Ovary (tissue), 3 donors: ENCODE measurements at regions not wholly inside any gene's neighbourhood (a gene's known extent, or its start where the extent isn't known, plus 50 kb on each side); places are given as distances from the start of the nearest gene placed in this dataset.

ENCODE experiments used
- EP300 ChIP-seq: sonication (generic); formaldehyde crosslinking; IDR thresholded peaks from one replicate; pipeline ENCODE4 v1.6.1; 2017; ENCODE audit warnings: antibody characterized with exemption
- POLR2A ChIP-seq: fragments of 450-650 bp; IDR thresholded peaks from one replicate; pipeline ENCODE4 v1.6.1; 2017; ENCODE audit warnings: antibody characterized with exemption, mild to moderate bottlenecking, moderate library complexity
- TF ChIP-seq, protein P1 (sequence below), 3 donors: fragments of 450-650 bp in 2 of 3; fragments of 200-600 bp in 1 of 3; IDR thresholded peaks; one replicate each; pipeline versions ENCODE4 v1.5.1 to v1.8.0; 2016 to 2022; ENCODE audit warnings: antibody characterized with exemption in 3 of 3, mild to moderate bottlenecking in 1 of 3
- donor health status: DM: no; HTN: no; CAD: no.

DNA sequence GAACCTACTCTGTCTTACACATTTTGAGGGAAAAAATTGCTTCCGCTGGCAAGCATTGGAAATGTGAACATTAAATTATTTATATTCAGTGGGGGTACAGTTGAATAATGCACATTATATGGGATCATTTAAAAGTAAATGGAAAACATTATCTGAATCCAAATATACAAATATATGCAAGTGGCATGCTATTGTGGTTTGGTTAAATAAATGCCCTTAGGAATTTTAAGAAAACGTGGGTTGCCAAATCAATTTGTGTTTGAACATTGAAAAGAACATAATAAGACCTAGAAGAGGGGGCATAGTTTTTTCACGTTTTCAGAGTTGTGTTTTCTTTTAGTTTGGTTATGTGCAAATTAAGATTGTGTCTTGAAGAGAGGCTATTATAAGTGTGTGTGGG is 230.5 kb upstream of the PRKX start:
- TF ChIP-seq, protein P1, sequence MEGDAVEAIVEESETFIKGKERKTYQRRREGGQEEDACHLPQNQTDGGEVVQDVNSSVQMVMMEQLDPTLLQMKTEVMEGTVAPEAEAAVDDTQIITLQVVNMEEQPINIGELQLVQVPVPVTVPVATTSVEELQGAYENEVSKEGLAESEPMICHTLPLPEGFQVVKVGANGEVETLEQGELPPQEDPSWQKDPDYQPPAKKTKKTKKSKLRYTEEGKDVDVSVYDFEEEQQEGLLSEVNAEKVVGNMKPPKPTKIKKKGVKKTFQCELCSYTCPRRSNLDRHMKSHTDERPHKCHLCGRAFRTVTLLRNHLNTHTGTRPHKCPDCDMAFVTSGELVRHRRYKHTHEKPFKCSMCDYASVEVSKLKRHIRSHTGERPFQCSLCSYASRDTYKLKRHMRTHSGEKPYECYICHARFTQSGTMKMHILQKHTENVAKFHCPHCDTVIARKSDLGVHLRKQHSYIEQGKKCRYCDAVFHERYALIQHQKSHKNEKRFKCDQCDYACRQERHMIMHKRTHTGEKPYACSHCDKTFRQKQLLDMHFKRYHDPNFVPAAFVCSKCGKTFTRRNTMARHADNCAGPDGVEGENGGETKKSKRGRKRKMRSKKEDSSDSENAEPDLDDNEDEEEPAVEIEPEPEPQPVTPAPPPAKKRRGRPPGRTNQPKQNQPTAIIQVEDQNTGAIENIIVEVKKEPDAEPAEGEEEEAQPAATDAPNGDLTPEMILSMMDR (IDR thresholded peaks at IDR 0.05) = no peak
- TF ChIP-seq POLR2A (no peak), EP300 (no peak)
